Esophagus squamous epithelium (tissue), 4 donors: ENCODE measurements at regions not wholly inside any gene's neighbourhood (a gene's known extent, or its start where the extent isn't known, plus 50 kb on each side); places are given as distances from the start of the nearest gene placed in this dataset.

Source experiments
- POLR2A ChIP-seq, 4 donors: fragments of 450-650 bp; IDR thresholded peaks; one replicate each; pipeline ENCODE4 v1.6.1; 2017; ENCODE audit warnings: antibody characterized with exemption in 4 of 4, mild to moderate bottlenecking in 4 of 4, moderate library complexity in 3 of 4
- TF ChIP-seq, protein P1 (sequence below), 6 experiments: fragments of 450-650 bp in 4 of 6; fragments of 200-600 bp in 2 of 6; sonication (generic) in 2 of 6; IDR thresholded peaks; one replicate each; pipeline ENCODE4 v1.5.1; 2016 to 2019; ENCODE audit warnings: antibody characterized with exemption in 6 of 6, mild to moderate bottlenecking in 4 of 6, moderate library complexity in 4 of 6

DNA sequence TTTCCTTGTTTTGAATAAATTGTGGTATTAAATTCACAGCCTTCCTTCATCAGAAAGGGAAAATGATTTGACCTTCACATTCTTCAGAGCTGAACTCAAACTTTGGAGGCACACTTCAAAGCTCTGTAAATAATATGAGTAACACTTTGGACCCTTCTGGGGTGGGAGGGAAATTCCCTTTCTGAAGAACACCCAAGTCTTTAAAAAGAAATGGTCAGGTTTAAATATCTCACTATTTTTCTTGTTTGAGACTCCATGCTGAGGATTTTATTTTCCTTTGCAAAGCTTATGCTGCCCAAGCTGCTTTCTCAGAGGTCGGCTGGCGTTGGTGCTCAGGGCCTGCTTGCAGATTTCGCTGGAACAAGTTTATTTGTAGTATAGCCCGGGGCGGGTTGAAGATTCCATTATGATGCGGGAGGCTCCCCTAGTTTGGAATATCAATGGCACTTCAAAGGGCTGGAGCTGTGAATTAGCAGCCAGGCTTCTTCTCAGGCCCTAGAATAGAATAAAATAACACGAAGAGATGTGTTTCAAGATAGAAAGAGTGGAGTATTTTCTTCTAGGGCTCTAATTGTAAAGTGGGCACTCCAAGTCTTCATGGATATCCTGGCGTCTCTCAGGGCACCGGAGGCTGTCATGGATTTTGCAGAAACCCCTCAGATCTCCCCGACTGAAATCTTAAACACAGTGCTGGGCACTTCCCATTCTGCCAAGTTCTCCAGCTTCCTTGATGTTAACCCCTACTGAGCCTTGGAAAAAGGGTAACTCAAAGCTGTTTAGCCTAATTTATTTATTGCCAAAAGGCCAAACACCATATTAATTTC is 315.6 kb downstream of the GPAT3 start:
- TF ChIP-seq, protein P1, sequence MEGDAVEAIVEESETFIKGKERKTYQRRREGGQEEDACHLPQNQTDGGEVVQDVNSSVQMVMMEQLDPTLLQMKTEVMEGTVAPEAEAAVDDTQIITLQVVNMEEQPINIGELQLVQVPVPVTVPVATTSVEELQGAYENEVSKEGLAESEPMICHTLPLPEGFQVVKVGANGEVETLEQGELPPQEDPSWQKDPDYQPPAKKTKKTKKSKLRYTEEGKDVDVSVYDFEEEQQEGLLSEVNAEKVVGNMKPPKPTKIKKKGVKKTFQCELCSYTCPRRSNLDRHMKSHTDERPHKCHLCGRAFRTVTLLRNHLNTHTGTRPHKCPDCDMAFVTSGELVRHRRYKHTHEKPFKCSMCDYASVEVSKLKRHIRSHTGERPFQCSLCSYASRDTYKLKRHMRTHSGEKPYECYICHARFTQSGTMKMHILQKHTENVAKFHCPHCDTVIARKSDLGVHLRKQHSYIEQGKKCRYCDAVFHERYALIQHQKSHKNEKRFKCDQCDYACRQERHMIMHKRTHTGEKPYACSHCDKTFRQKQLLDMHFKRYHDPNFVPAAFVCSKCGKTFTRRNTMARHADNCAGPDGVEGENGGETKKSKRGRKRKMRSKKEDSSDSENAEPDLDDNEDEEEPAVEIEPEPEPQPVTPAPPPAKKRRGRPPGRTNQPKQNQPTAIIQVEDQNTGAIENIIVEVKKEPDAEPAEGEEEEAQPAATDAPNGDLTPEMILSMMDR (IDR thresholded peaks at IDR 0.05), result no peak
- no peak for TF ChIP-seq POLR2A (IDR thresholded peaks at IDR 0.05)
